ENCODE measurements at regions not wholly inside any gene's neighbourhood (a gene's known extent, or its start where the extent isn't known, plus 50 kb on each side); places are given as distances from the start of the nearest gene placed in this dataset.
"Not testable (repeated sequence)": the region's sequence is repeated elsewhere in the genome, so short reads cannot be mapped to it uniquely, and the experiment has no call there.

DNA sequence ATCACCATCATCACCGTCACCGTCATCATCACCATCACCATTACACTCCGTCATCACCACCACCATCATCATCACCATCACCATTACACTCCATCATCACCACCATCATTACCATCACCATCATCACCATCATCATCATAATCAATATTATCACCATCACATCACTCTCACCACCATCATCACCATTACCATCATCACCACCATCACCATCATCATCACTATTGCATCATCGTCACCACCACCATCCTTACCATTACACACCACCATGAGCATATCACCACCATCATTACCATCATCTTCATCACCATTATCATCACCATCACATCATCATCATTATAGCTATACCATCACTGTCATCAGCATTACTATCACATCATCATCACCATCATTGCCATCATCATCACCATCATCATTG, 93.7 kb downstream of the KIF26A start (continued):
- TF ChIP-seq RFX1 (IDR thresholded peaks at IDR 0.05): no peak
- no peak for TF ChIP-seq NCOA6 (IDR thresholded peaks at IDR 0.05)
- TF ChIP-seq, protein P1, sequence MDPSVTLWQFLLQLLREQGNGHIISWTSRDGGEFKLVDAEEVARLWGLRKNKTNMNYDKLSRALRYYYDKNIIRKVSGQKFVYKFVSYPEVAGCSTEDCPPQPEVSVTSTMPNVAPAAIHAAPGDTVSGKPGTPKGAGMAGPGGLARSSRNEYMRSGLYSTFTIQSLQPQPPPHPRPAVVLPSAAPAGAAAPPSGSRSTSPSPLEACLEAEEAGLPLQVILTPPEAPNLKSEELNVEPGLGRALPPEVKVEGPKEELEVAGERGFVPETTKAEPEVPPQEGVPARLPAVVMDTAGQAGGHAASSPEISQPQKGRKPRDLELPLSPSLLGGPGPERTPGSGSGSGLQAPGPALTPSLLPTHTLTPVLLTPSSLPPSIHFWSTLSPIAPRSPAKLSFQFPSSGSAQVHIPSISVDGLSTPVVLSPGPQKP (CRISPR knock-in tag; IDR thresholded peaks at IDR 0.05): no peak
- no peak for TF ChIP-seq TAF9B (IDR thresholded peaks at IDR 0.05; ENCODE audit: partially characterized antibody)
- TF ChIP-seq FOXA1 (IDR thresholded peaks at IDR 0.05; ENCODE audit: borderline replicate concordance): no peak
- peak; percentile 56; the same call in 1 of the 2 replicates for TF ChIP-seq CEBPB (tag; IDR thresholded peaks at IDR 0.05)
- TF ChIP-seq ZNF395 (CRISPR knock-in tag; IDR thresholded peaks at IDR 0.05): no peak

DNA sequence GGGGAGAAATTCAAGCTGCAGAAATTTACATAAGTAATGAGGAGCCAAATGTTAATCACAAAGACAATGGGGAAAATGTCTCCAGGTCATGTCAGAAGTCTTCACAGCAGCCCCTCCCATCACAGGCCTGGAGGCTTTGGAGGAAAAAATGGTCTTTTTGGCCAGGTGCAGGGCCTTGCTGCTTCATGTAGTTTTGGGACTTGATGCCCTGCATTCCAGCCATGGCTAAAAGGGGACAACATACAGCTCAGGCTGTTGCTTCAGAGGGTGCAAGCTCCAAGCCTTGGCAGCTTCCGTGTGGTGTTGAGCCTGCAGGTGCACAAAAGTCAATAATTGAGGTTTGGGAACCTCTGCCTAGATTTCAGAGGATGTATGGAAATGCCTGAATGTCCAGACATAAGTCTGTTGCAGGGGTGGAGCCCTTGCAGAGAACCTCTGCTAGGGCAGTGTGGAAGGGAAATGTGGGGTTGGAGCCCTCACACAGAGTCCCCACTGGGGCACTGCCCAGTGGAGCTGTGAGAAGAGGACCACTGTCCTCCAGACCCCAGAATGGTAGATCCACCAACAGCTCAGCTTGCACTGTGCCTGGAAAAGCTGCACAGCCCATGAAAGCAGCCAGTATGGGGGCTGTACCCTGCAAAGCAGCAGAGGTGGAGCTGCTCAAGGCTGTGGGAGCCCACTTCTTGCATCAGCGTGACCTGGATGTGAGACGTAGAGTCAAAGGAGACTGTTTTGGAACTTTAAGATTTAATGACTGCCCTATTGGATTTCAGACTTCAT, 95.8 kb downstream of the KIF26A start:
- H3K27ac ChIP-seq (ENCODE audit: extremely low read depth, low read depth, low read length); H3K9ac ChIP-seq (ENCODE audit: insufficient read depth in 1 of 2, low read depth in 2 of 2, low read length in 2 of 2); H4K20me1 ChIP-seq (replicated peaks; ENCODE audit: control insufficient read depth, insufficient read depth, low read length); ATAC-seq; H3K79me2 ChIP-seq (ENCODE audit: control insufficient read depth, insufficient read depth, low read length); H3K27me3 ChIP-seq (ENCODE audit: control insufficient read depth in 2 of 2, insufficient read depth in 2 of 2, low read length in 2 of 2); H3K4me3 ChIP-seq; H3K4me1 ChIP-seq (replicated peaks in 1 of 2; ENCODE audit: control insufficient read depth in 2 of 2, insufficient read depth in 2 of 2, low read length in 2 of 2); H3K9me1 ChIP-seq (ENCODE audit: control insufficient read depth, insufficient read depth, low read length); BruUV-seq (replicated peaks); DNase-seq (ENCODE audit: extremely low read depth in 1 of 4, low spot score in 3 of 4); H3K4me2 ChIP-seq (ENCODE audit: insufficient read depth, low read length); in situ Hi-C loops (cut with MboI); H2AFZ ChIP-seq (ENCODE audit: low read depth, low read length); CTCF ChIA-PET (ENCODE audit: low intra/inter-chr PET ratio); FAIRE-seq; intact Hi-C loops (cut with micrococcal nuclease); H3K9me3 ChIP-seq (replicated peaks; ENCODE audit: control insufficient read depth, insufficient read depth, low read depth, low read length); H3K36me3 ChIP-seq (ENCODE audit: control insufficient read depth, insufficient read depth, low read length): not testable (repeated sequence)
- peak; percentile 69 for TF ChIP-seq ZFP36 (IDR thresholded peaks at IDR 0.05; ENCODE audit: low read depth, low read length, partially characterized antibody)
- POLR2A ChIA-PET: interaction anchor here (0.8 kb wide), 1 partner anchor 145 kb away, joined by 3 read pairs; no protein-coding TSS in a partner anchor
- 0% methylated on average over 3 of the region's 3 CpGs for WGBS (ENCODE audit: insufficient coverage, low coverage, missing lambda C conversion rate)

Data from K562 (cell line).